WTC11 (cell line): ENCODE measurements at regions not wholly inside any gene's neighbourhood (a gene's known extent, or its start where the extent isn't known, plus 50 kb on each side); places are given as distances from the start of the nearest gene placed in this dataset.

Source experiments
- ATAC-seq: fragments of 200-7000 bp; cut with Tn5 transposase; 2 replicates; pipeline ENCODE4 v1.10.0; 2021; ENCODE audit warnings: mild to moderate bottlenecking, moderate library complexity
- CTCF ChIA-PET: fragments of 300-600 bp; sonication (Branson Sonifier 250); formaldehyde crosslinking; loops from one replicate; lab custom pipeline; 2021; ENCODE audit warnings: antibody characterized with exemption; lab: Charles Lee
- POLR2A ChIA-PET: fragments of 350-600 bp; sonication (Branson Sonifier 250); formaldehyde crosslinking; loops from one replicate; lab custom pipeline; 2021; ENCODE audit warnings: antibody characterized with exemption; lab: Charles Lee
- DNase-seq: peaks from one replicate; pipeline ENCODE4 v3.0.0; 2021; ENCODE audit warnings: low spot score
- H3K27ac Mint-ChIP-seq: 2 replicates; pipeline ENCODE4 v1.8.0; 2021; ENCODE audit warnings: mixed read lengths
- H3K27me3 Mint-ChIP-seq: 2 replicates; pipeline ENCODE4 v1.8.0; 2021; ENCODE audit warnings: low read depth, mild to moderate bottlenecking, moderate library complexity, mixed read lengths
- H3K36me3 Mint-ChIP-seq: 2 replicates; pipeline ENCODE4 v1.8.0; 2021; ENCODE audit warnings: mixed read lengths
- H3K4me1 Mint-ChIP-seq: 2 replicates; pipeline ENCODE4 v1.8.0; 2022; ENCODE audit warnings: mixed read lengths
- H3K4me3 Mint-ChIP-seq: 2 replicates; pipeline ENCODE4 v1.8.0; 2021; ENCODE audit warnings: mild to moderate bottlenecking, moderate library complexity, mixed read lengths
- H3K9me3 Mint-ChIP-seq: 2 replicates; pipeline ENCODE4 v1.8.0; 2021; ENCODE audit warnings: mixed read lengths
- CBFB ChIP-seq: sonication (generic); formaldehyde crosslinking; IDR thresholded peaks from 2 replicates; pipeline ENCODE4 v1.8.1; 2022; ENCODE audit warnings: mild to moderate bottlenecking, low read depth, missing genetic modification reagents
- EMX1 ChIP-seq: fragments of 250-450 bp; sonication (Bioruptor Pico); IDR thresholded peaks from 2 replicates; pipeline ENCODE4 v1.8.0; 2021; ENCODE audit warnings: mild to moderate bottlenecking
- FOXP1 ChIP-seq: sonication (generic); formaldehyde crosslinking; IDR thresholded peaks from 2 replicates; pipeline ENCODE4 v1.8.0; 2022; ENCODE audit warnings: missing genetic modification reagents, mild to moderate bottlenecking, moderate library complexity, borderline replicate concordance
- IRF2 ChIP-seq: sonication (generic); formaldehyde crosslinking; IDR thresholded peaks from 2 replicates; pipeline ENCODE4 v1.8.0; 2022; ENCODE audit warnings: low read depth, missing genetic modification reagents, borderline replicate concordance
- NFATC4 ChIP-seq: fragments of 250-450 bp; sonication (Bioruptor Pico); IDR thresholded peaks from 2 replicates; pipeline ENCODE4 v1.9.0; 2021; ENCODE audit warnings: mild to moderate bottlenecking
- NR1H2 ChIP-seq: sonication (generic); formaldehyde crosslinking; IDR thresholded peaks from 2 replicates; pipeline ENCODE4 v1.9.0; 2021; ENCODE audit warnings: mild to moderate bottlenecking, moderate library complexity, missing genetic modification reagents
- RORB ChIP-seq: fragments of 250-450 bp; sonication (Bioruptor Pico); IDR thresholded peaks from 2 replicates; pipeline ENCODE4 v1.9.0; 2021; ENCODE audit warnings: mild to moderate bottlenecking
- TCF7 ChIP-seq: sonication (generic); formaldehyde crosslinking; IDR thresholded peaks from 2 replicates; pipeline ENCODE4 v1.8.0; 2022; ENCODE audit warnings: mild to moderate bottlenecking, low read depth, missing genetic modification reagents, moderate library complexity
- TEAD4 ChIP-seq: sonication (generic); formaldehyde crosslinking; IDR thresholded peaks from 2 replicates; pipeline ENCODE4 v1.8.0; 2022; ENCODE audit warnings: mild to moderate bottlenecking, missing genetic modification reagents
- ZNF121 ChIP-seq: sonication (generic); formaldehyde crosslinking; IDR thresholded peaks from 2 replicates; pipeline ENCODE4 v1.8.0; 2023; ENCODE audit warnings: missing genetic modification reagents
- ZNF138 ChIP-seq: sonication (generic); formaldehyde crosslinking; conservative IDR thresholded peaks from 2 replicates; pipeline ENCODE4 v1.8.1; 2022; ENCODE audit warnings: mild to moderate bottlenecking, moderate library complexity, missing genetic modification reagents
- ZNF317 ChIP-seq: sonication (generic); formaldehyde crosslinking; IDR thresholded peaks from 2 replicates; pipeline ENCODE4 v1.8.1; 2023; ENCODE audit warnings: low read depth, mild to moderate bottlenecking, moderate library complexity, missing genetic modification reagents, borderline replicate concordance
- ZNF396 ChIP-seq: fragments of 250-450 bp; sonication (Bioruptor Pico); IDR thresholded peaks from 2 replicates; pipeline ENCODE4 v1.8.0; 2021; ENCODE audit warnings: mild to moderate bottlenecking, moderate library complexity, borderline replicate concordance
- TF ChIP-seq, protein P1 (sequence below): fragments of 250-450 bp; sonication (Bioruptor Pico); conservative IDR thresholded peaks from 2 replicates; pipeline ENCODE4 v1.9.0; 2021; ENCODE audit warnings: mild to moderate bottlenecking
- TF ChIP-seq, protein P2 (sequence below): sonication (generic); formaldehyde crosslinking; IDR thresholded peaks from 2 replicates; pipeline ENCODE4 v1.8.1; 2022; ENCODE audit warnings: mild to moderate bottlenecking, missing genetic modification reagents, moderate library complexity, borderline replicate concordance
- TF ChIP-seq, protein P3 (sequence below): sonication (generic); formaldehyde crosslinking; IDR thresholded peaks from 2 replicates; pipeline ENCODE4 v1.8.0; 2023; ENCODE audit warnings: mild to moderate bottlenecking, missing genetic modification reagents
- TF ChIP-seq, protein P4 (sequence below): sonication (generic); formaldehyde crosslinking; IDR thresholded peaks from 2 replicates; pipeline ENCODE4 v1.8.1; 2022; ENCODE audit warnings: low read depth, missing genetic modification reagents, borderline replicate concordance
- TF ChIP-seq, protein P5 (sequence below): sonication (generic); formaldehyde crosslinking; IDR thresholded peaks from 2 replicates; pipeline ENCODE4 v1.8.1; 2023; ENCODE audit warnings: mild to moderate bottlenecking, missing genetic modification reagents, moderate library complexity
- TF ChIP-seq, protein P6 (sequence below): sonication (generic); formaldehyde crosslinking; IDR thresholded peaks from 2 replicates; pipeline ENCODE4 v1.8.0; 2022; ENCODE audit warnings: mild to moderate bottlenecking, missing genetic modification reagents
- TF ChIP-seq, protein P7 (sequence below): sonication (generic); formaldehyde crosslinking; IDR thresholded peaks from 2 replicates; pipeline ENCODE4 v1.8.1; 2023; ENCODE audit warnings: mild to moderate bottlenecking, missing genetic modification reagents, moderate library complexity
- TF ChIP-seq, protein P8 (sequence below): sonication (generic); formaldehyde crosslinking; conservative IDR thresholded peaks from 2 replicates; pipeline ENCODE4 v1.8.1; 2023; ENCODE audit warnings: mild to moderate bottlenecking, low read depth, missing genetic modification reagents, moderate library complexity
- TF ChIP-seq, protein P9 (sequence below): fragments of 250-450 bp; sonication (Bioruptor Pico); IDR thresholded peaks from 2 replicates; pipeline ENCODE4 v1.9.0; 2021; ENCODE audit warnings: moderate library complexity, mild to moderate bottlenecking, inconsistent platforms, borderline replicate concordance

DNA sequence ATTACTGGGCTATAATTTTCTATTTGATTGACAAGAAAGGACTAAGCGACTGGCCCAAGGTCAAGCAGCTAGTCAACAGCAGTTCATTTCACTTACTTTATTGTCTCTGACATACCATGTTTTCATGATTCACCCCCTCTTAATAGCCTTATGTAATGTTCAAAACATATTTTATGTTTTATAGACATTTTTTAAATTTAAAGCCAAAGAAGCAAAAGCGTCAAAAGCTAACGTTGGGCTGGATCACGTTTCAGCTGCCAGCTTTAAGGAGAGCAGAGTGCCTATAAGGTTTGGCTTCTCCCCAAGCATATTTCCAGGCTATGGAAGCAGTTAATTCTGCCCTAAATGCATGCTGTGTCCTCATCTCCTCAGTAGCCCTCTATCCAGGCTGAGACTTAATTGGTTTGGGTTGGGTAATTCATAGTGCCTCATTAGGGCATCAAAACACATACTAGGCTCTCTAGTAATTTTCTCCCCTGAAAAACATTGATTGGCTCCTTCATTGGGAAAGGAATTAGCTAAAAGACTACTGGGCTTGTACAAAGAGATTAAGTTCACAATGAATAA is 94.8 kb upstream of the CREB1 start:
- Mint-ChIP-seq H3K27me3 (no peaks in the 10 kb centered on the region), H3K9me3 (peaks cover 5% of the 10 kb centered on the region; the same call in 1 of the 2 replicates), H3K27ac (no peak overlapping the region), H3K4me1 (peaks cover 2% of the 10 kb centered on the region; the same call in 1 of the 2 replicates), H3K36me3 (no peaks in the 10 kb centered on the region), H3K4me3 (no peak overlapping the region)
- CTCF ChIA-PET: no interaction called here
- DNase-seq: no peak
- ATAC-seq: no peak
- POLR2A ChIA-PET: no interaction called here
- TF ChIP-seq ZNF317 (CRISPR knock-in tag) (no peak), EMX1 (no peak), TEAD4 (CRISPR knock-in tag) (no peak), NR1H2 (no peak), IRF2 (no peak), CBFB (no peak), ZNF138 (CRISPR knock-in tag) (no peak), ZNF121 (no peak), RORB (CRISPR knock-in tag) (no peak), NFATC4 (CRISPR knock-in tag) (no peak), FOXP1 (no peak)
- TF ChIP-seq, protein P1, sequence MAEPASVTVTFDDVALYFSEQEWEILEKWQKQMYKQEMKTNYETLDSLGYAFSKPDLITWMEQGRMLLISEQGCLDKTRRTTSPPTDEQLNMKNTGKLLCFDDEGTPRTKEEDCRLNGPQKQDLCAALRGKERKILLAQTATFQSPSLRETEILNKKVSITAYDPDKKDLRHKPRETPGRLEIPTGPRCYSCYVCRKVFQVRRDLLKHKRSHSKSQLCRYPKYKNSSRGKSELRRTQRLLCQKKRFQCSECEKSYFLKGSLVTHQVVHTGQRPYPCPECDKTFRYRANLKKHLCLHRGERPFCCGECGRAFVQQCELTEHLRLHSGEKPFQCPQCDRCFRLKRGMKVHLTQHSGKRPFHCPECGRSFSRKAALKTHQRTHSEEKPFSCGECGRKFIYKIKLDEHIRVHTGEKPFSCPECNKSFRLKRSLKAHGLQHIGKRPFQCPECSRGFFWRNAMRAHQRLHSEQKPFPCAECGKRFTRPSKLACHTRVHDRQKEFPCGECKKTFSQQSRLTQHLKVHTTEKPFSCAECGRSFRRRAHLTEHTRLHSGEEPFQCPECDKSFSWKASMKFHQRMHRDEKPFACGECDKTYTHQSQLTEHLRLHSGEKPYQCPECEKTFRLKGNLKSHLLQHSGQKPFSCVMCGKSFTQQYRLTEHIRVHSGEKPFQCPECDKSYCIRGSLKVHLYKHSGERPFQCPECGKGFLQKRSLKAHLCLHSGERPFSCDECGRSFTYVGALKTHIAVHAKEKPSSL (CRISPR knock-in tag): no peak
- TF ChIP-seq, protein P2, sequence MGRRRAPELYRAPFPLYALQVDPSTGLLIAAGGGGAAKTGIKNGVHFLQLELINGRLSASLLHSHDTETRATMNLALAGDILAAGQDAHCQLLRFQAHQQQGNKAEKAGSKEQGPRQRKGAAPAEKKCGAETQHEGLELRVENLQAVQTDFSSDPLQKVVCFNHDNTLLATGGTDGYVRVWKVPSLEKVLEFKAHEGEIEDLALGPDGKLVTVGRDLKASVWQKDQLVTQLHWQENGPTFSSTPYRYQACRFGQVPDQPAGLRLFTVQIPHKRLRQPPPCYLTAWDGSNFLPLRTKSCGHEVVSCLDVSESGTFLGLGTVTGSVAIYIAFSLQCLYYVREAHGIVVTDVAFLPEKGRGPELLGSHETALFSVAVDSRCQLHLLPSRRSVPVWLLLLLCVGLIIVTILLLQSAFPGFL (CRISPR knock-in tag): no peak
- TF ChIP-seq, protein P3, sequence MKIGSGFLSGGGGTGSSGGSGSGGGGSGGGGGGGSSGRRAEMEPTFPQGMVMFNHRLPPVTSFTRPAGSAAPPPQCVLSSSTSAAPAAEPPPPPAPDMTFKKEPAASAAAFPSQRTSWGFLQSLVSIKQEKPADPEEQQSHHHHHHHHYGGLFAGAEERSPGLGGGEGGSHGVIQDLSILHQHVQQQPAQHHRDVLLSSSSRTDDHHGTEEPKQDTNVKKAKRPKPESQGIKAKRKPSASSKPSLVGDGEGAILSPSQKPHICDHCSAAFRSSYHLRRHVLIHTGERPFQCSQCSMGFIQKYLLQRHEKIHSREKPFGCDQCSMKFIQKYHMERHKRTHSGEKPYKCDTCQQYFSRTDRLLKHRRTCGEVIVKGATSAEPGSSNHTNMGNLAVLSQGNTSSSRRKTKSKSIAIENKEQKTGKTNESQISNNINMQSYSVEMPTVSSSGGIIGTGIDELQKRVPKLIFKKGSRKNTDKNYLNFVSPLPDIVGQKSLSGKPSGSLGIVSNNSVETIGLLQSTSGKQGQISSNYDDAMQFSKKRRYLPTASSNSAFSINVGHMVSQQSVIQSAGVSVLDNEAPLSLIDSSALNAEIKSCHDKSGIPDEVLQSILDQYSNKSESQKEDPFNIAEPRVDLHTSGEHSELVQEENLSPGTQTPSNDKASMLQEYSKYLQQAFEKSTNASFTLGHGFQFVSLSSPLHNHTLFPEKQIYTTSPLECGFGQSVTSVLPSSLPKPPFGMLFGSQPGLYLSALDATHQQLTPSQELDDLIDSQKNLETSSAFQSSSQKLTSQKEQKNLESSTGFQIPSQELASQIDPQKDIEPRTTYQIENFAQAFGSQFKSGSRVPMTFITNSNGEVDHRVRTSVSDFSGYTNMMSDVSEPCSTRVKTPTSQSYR: no peak
- TF ChIP-seq, protein P4, sequence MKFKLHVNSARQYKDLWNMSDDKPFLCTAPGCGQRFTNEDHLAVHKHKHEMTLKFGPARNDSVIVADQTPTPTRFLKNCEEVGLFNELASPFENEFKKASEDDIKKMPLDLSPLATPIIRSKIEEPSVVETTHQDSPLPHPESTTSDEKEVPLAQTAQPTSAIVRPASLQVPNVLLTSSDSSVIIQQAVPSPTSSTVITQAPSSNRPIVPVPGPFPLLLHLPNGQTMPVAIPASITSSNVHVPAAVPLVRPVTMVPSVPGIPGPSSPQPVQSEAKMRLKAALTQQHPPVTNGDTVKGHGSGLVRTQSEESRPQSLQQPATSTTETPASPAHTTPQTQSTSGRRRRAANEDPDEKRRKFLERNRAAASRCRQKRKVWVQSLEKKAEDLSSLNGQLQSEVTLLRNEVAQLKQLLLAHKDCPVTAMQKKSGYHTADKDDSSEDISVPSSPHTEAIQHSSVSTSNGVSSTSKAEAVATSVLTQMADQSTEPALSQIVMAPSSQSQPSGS (CRISPR knock-in tag): no peak
- TF ChIP-seq, protein P5, sequence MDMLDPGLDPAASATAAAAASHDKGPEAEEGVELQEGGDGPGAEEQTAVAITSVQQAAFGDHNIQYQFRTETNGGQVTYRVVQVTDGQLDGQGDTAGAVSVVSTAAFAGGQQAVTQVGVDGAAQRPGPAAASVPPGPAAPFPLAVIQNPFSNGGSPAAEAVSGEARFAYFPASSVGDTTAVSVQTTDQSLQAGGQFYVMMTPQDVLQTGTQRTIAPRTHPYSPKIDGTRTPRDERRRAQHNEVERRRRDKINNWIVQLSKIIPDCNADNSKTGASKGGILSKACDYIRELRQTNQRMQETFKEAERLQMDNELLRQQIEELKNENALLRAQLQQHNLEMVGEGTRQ (CRISPR knock-in tag): no peak

DNA sequence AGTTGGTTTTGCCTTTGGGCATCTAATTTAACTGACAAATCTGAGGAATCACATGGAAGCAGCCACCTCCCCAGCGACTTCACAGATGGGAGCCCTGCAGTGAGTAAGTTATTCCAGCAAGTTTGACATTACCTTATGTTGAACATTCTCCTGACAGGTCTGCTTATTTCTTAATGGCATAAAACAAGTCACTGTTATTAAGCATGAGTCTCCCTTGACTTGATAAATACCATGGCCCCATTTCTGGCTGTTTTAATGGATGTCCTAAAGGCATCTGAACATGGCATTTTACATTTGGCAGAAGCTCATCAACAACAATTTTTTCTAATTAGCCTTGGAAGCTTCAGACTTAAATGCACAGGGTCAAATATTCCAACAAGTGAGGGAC is 92.6 kb upstream of the CREB1 start:
- Mint-ChIP-seq H3K9me3 (peaks cover 5% of the 10 kb centered on the region; the same call in 1 of the 2 replicates), H3K27ac (no peak overlapping the region), H3K27me3 (no peaks in the 10 kb centered on the region), H3K36me3 (no peaks in the 10 kb centered on the region), H3K4me3 (no peak overlapping the region), H3K4me1 (peaks cover 2% of the 10 kb centered on the region; the same call in 1 of the 2 replicates)
- CTCF ChIA-PET: no interaction called here
- POLR2A ChIA-PET: no interaction called here
- ATAC-seq: no peak
- DNase-seq: no peak
- TF ChIP-seq, protein P6, sequence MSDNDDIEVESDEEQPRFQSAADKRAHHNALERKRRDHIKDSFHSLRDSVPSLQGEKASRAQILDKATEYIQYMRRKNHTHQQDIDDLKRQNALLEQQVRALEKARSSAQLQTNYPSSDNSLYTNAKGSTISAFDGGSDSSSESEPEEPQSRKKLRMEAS (CRISPR knock-in tag): no peak
- TF ChIP-seq TCF7 (no peak), ZNF396 (no peak)
- TF ChIP-seq, protein P7, sequence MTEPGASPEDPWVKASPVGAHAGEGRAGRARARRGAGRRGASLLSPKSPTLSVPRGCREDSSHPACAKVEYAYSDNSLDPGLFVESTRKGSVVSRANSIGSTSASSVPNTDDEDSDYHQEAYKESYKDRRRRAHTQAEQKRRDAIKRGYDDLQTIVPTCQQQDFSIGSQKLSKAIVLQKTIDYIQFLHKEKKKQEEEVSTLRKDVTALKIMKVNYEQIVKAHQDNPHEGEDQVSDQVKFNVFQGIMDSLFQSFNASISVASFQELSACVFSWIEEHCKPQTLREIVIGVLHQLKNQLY (CRISPR knock-in tag): no peak
- TF ChIP-seq, protein P8, sequence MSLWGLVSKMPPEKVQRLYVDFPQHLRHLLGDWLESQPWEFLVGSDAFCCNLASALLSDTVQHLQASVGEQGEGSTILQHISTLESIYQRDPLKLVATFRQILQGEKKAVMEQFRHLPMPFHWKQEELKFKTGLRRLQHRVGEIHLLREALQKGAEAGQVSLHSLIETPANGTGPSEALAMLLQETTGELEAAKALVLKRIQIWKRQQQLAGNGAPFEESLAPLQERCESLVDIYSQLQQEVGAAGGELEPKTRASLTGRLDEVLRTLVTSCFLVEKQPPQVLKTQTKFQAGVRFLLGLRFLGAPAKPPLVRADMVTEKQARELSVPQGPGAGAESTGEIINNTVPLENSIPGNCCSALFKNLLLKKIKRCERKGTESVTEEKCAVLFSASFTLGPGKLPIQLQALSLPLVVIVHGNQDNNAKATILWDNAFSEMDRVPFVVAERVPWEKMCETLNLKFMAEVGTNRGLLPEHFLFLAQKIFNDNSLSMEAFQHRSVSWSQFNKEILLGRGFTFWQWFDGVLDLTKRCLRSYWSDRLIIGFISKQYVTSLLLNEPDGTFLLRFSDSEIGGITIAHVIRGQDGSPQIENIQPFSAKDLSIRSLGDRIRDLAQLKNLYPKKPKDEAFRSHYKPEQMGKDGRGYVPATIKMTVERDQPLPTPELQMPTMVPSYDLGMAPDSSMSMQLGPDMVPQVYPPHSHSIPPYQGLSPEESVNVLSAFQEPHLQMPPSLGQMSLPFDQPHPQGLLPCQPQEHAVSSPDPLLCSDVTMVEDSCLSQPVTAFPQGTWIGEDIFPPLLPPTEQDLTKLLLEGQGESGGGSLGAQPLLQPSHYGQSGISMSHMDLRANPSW (CRISPR knock-in tag): no peak
- TF ChIP-seq, protein P9, sequence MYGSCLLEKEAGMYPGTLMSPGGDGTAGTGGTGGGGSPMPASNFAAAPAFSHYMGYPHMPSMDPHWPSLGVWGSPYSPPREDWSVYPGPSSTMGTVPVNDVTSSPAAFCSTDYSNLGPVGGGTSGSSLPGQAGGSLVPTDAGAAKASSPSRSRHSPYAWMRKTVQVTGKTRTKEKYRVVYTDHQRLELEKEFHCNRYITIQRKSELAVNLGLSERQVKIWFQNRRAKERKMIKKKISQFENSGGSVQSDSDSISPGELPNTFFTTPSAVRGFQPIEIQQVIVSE: no peak
